ENCODE measurements at regions not wholly inside any gene's neighbourhood (a gene's known extent, or its start where the extent isn't known, plus 50 kb on each side); places are given as distances from the start of the nearest gene placed in this dataset.

DNA sequence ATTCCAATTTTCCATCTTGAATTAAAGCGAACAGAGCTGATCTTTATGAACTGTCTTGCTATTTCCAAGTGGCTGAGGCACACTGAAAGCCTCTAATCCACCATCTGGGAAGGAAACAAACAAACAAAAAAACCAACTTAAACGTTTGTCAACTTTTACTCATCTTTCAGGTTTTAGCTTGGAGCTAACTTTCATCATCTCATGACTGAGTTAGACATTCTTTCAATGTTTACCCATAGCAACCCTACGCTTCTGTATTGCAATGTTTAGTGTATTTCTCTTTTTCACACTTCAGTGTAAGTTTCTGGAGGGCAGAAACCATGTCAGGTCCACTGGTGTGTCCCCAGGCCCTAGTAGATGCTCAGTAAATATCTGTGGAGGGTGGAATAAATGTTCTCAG lies 343.8 kb downstream of the GBA3 start:
- Histone ChIP-seq H3K9me3 (ENCODE audit: low read length) (no peaks in the 10 kb centered on the region), H4K20me1 (ENCODE audit: insufficient read depth) (no peaks in the 10 kb centered on the region), H3K4me2 (ENCODE audit: low read length) (no peak overlapping the region), H3K9ac (ENCODE audit: low read length) (no peak overlapping the region), H3K79me2 (replicated peaks; ENCODE audit: insufficient read depth, low read length) (no peaks in the 10 kb centered on the region), H3K4me3 (ENCODE audit: low read length) (no peak overlapping the region), H3K27ac (ENCODE audit: low read length) (no peak overlapping the region), H3K36me3 (ENCODE audit: insufficient read depth, low read length) (no peaks in the 10 kb centered on the region), H3F3A (ENCODE audit: insufficient read depth, low read length, poor library complexity, severe bottlenecking) (no peaks in the 10 kb centered on the region), H3K27me3 (ENCODE audit: insufficient read depth, low read depth, low read length) (no peaks in the 10 kb centered on the region), H3K9me2 (ENCODE audit: insufficient read depth, low read length) (no peaks in the 10 kb centered on the region), H2AFZ (ENCODE audit: low read depth, low read length) (no peak overlapping the region)
- TF ChIP-seq TAF1 (IDR thresholded peaks at IDR 0.05; ENCODE audit: low read depth) (no peak), POLR2AphosphoS5 (IDR thresholded peaks at IDR 0.05) (no peak), MXI1 (conservative IDR thresholded peaks at IDR 0.05; ENCODE audit: poor library complexity, severe bottlenecking) (no peak), EP300 (conservative IDR thresholded peaks at IDR 0.05; ENCODE audit: poor library complexity, severe bottlenecking) (no peak), RAD21 (conservative IDR thresholded peaks at IDR 0.05) (no peak), SMC3 (conservative IDR thresholded peaks at IDR 0.05; ENCODE audit: poor library complexity) (no peak), EZH2 (IDR thresholded peaks at IDR 0.05; ENCODE audit: borderline replicate concordance, insufficient read depth, low read length, poor library complexity, severe bottlenecking) (no peak)
- TF ChIP-seq, protein P1, sequence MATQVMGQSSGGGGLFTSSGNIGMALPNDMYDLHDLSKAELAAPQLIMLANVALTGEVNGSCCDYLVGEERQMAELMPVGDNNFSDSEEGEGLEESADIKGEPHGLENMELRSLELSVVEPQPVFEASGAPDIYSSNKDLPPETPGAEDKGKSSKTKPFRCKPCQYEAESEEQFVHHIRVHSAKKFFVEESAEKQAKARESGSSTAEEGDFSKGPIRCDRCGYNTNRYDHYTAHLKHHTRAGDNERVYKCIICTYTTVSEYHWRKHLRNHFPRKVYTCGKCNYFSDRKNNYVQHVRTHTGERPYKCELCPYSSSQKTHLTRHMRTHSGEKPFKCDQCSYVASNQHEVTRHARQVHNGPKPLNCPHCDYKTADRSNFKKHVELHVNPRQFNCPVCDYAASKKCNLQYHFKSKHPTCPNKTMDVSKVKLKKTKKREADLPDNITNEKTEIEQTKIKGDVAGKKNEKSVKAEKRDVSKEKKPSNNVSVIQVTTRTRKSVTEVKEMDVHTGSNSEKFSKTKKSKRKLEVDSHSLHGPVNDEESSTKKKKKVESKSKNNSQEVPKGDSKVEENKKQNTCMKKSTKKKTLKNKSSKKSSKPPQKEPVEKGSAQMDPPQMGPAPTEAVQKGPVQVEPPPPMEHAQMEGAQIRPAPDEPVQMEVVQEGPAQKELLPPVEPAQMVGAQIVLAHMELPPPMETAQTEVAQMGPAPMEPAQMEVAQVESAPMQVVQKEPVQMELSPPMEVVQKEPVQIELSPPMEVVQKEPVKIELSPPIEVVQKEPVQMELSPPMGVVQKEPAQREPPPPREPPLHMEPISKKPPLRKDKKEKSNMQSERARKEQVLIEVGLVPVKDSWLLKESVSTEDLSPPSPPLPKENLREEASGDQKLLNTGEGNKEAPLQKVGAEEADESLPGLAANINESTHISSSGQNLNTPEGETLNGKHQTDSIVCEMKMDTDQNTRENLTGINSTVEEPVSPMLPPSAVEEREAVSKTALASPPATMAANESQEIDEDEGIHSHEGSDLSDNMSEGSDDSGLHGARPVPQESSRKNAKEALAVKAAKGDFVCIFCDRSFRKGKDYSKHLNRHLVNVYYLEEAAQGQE (IDR thresholded peaks at IDR 0.05; ENCODE audit: borderline replicate concordance), result no peak
- TF ChIP-seq, protein P2, sequence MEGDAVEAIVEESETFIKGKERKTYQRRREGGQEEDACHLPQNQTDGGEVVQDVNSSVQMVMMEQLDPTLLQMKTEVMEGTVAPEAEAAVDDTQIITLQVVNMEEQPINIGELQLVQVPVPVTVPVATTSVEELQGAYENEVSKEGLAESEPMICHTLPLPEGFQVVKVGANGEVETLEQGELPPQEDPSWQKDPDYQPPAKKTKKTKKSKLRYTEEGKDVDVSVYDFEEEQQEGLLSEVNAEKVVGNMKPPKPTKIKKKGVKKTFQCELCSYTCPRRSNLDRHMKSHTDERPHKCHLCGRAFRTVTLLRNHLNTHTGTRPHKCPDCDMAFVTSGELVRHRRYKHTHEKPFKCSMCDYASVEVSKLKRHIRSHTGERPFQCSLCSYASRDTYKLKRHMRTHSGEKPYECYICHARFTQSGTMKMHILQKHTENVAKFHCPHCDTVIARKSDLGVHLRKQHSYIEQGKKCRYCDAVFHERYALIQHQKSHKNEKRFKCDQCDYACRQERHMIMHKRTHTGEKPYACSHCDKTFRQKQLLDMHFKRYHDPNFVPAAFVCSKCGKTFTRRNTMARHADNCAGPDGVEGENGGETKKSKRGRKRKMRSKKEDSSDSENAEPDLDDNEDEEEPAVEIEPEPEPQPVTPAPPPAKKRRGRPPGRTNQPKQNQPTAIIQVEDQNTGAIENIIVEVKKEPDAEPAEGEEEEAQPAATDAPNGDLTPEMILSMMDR (IDR thresholded peaks at IDR 0.05; ENCODE audit: poor library complexity, severe bottlenecking), result no peak

DNA sequence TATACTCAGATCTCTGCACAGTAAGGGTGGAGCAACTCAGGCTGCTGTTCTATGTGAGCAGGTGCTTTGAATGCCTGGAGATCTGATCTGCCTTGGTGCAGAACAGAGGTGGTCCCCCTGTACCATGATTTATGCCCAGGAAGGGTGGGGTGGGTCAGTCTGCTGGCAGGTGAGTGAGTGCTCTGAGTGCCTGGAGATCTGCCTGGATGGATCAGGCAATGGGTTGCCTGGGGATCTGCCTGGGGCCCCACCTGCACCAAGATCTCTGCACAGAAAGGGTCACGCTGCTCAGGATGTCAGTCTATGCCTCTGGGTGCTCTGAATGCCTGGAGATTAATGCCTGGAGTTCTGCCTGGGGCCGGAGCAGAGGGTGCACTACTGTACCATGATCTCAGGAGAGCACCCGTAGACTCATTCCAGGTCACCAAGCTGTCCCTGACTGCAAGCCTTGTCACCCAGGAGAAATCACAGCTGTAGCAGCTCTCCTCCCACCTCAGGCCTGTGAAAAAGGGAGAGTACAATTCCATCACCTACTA lies 342.9 kb downstream of the GBA3 start:
- H3K9me3 ChIP-seq (ENCODE audit: low read length), result no peaks in the 10 kb centered on the region
- H3K27me3 ChIP-seq (ENCODE audit: insufficient read depth, low read depth, low read length), result no peaks in the 10 kb centered on the region
- no peak overlapping the region for H2AFZ ChIP-seq (ENCODE audit: low read depth, low read length)
- no peak overlapping the region for H3K4me3 ChIP-seq (ENCODE audit: low read length)
- H3K36me3 ChIP-seq (ENCODE audit: insufficient read depth, low read length), result no peaks in the 10 kb centered on the region
- no peak overlapping the region for H3K27ac ChIP-seq (ENCODE audit: low read length)
- no peaks in the 10 kb centered on the region for H3F3A ChIP-seq (ENCODE audit: insufficient read depth, low read length, poor library complexity, severe bottlenecking)
- H4K20me1 ChIP-seq (ENCODE audit: insufficient read depth), result no peaks in the 10 kb centered on the region
- no peaks in the 10 kb centered on the region for H3K79me2 ChIP-seq (replicated peaks; ENCODE audit: insufficient read depth, low read length)
- no peak for TF ChIP-seq EZH2 (IDR thresholded peaks at IDR 0.05; ENCODE audit: borderline replicate concordance, insufficient read depth, low read length, poor library complexity, severe bottlenecking)
- no peaks in the 10 kb centered on the region for H3K9me2 ChIP-seq (ENCODE audit: insufficient read depth, low read length)
- H3K9ac ChIP-seq (ENCODE audit: low read length), result no peak overlapping the region
- H3K4me2 ChIP-seq (ENCODE audit: low read length), result no peak overlapping the region

DNA sequence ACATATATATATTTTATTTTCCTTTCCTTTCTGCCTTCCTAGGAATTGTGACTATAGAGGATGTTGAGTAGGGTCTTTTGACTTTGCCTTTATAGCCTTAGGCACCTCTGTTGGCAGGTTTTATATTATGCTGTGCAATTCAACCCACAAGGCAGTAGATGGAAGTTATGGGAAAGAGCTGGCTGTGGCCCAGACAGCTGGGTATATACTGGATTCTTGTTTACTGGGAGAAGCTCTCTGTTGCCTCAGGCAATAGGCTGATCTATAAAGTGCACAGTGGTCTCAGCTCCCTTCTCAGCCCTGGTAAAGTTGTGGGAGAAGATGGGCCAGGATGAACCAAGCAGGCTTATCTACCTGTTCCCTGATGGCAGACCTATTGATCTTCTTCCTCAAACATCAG lies 342.0 kb downstream of the GBA3 start:
- TF ChIP-seq MXI1 (conservative IDR thresholded peaks at IDR 0.05; ENCODE audit: poor library complexity, severe bottlenecking), result no peak
- no peak for TF ChIP-seq RAD21 (conservative IDR thresholded peaks at IDR 0.05)
- TF ChIP-seq, protein P1 (IDR thresholded peaks at IDR 0.05; ENCODE audit: borderline replicate concordance), result no peak
- TF ChIP-seq EP300 (conservative IDR thresholded peaks at IDR 0.05; ENCODE audit: poor library complexity, severe bottlenecking), result no peak
- no peak for TF ChIP-seq SMC3 (conservative IDR thresholded peaks at IDR 0.05; ENCODE audit: poor library complexity)
- TF ChIP-seq, protein P2 (IDR thresholded peaks at IDR 0.05; ENCODE audit: poor library complexity, severe bottlenecking), result no peak
- TF ChIP-seq EZH2 (IDR thresholded peaks at IDR 0.05; ENCODE audit: borderline replicate concordance, insufficient read depth, low read length, poor library complexity, severe bottlenecking), result no peak
- no peak for TF ChIP-seq POLR2AphosphoS5 (IDR thresholded peaks at IDR 0.05)
- TF ChIP-seq TAF1 (IDR thresholded peaks at IDR 0.05; ENCODE audit: low read depth), result no peak
- H3K27me3 ChIP-seq (ENCODE audit: insufficient read depth, low read depth, low read length), result no peaks in the 10 kb centered on the region
- H2AFZ ChIP-seq (ENCODE audit: low read depth, low read length), result no peak overlapping the region
- no peak overlapping the region for H3K9ac ChIP-seq (ENCODE audit: low read length)
- no peak overlapping the region for H3K4me2 ChIP-seq (ENCODE audit: low read length)
- H3K9me3 ChIP-seq (ENCODE audit: low read length), result no peaks in the 10 kb centered on the region
- H3K9me2 ChIP-seq (ENCODE audit: insufficient read depth, low read length), result no peaks in the 10 kb centered on the region
- H3K79me2 ChIP-seq (replicated peaks; ENCODE audit: insufficient read depth, low read length), result no peaks in the 10 kb centered on the region
- no peak overlapping the region for H3K27ac ChIP-seq (ENCODE audit: low read length)
- H3K36me3 ChIP-seq (ENCODE audit: insufficient read depth, low read length), result no peaks in the 10 kb centered on the region
- H4K20me1 ChIP-seq (ENCODE audit: insufficient read depth), result no peaks in the 10 kb centered on the region
- no peaks in the 10 kb centered on the region for H3F3A ChIP-seq (ENCODE audit: insufficient read depth, low read length, poor library complexity, severe bottlenecking)
- no peak overlapping the region for H3K4me3 ChIP-seq (ENCODE audit: low read length)

All from neural cell (in vitro differentiated cells).